ENCODE measurements at regions not wholly inside any gene's neighbourhood (a gene's known extent, or its start where the extent isn't known, plus 50 kb on each side); places are given as distances from the start of the nearest gene placed in this dataset.

GRCh38 chr14:73780896-73781295 lies 66.7 kb upstream of the PNMA1 start:
- DNase-seq: no peak

DNA sequence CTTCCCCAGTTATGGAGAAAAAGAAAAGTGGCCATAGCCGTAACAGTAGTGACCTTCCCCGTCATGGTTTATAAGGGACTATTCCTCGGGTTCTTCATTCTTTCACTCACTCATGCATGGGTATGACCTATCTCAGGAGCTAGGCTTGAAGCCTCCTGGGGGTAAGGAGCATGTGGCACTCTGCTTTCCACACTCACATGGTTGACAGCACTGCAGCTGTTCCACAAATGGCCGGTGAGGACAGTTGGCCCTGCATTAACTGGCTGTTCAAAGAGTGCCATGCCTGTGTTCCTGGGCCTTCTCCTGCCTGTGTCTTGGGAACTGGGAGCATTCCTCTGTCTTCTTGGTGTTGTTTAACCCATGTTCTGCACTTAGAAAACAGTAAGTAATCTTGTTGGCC lies 66.2 kb upstream of the PNMA1 start:
- DNase-seq: no peak

- DNase-seq: no peak
Measured at GRCh38 chr14:73778736-73779135, 64.6 kb upstream of the PNMA1 start.

GRCh38 chr14:73777420-73777819 lies 63.2 kb upstream of the PNMA1 start:
- no peak for DNase-seq

DNA sequence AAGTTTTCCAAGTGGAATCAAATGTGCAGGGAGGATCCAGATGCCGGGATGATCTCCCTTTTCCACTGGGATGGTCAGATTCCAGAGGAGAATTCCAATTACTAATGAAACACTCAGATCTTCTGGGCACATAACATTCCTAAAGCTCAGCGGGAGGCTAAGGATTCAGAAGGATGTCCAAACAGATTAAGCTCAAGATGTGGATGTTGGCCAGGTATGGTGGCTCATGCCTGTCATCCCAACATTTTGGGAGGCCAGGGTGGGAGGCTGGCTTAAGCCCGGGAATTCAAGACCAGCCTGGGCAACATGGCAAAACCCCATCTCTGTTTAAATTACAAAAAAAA lies 62.0 kb upstream of the PNMA1 start:
- DNase-seq: no peak

- no peak for DNase-seq
Measured at GRCh38 chr14:73775339-73776193, 61.4 kb upstream of the PNMA1 start.

- DNase-seq: no peak
Measured at GRCh38 chr14:73774671-73775070, 60.5 kb upstream of the PNMA1 start.

DNA sequence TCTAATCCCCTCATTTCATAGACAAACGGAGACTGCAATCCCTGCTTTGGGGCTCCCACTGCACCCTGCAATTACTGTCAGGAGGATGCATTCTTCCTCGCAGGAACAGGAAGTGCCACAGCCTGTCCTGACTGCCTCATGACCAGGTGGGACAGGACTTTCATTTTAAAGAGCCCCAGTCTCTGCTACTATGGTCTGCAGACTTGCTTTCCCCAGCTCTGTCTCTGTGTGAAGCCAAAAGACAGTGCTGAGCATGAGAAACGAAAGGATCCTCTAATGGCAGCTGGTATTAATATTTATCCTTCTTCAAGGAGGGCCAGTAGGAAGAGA lies 60.0 kb upstream of the PNMA1 start:
- DNase-seq: no peak

GRCh38 chr14:73773441-73774240 lies 59.5 kb upstream of the PNMA1 start:
- no peak for DNase-seq

GRCh38 chr14:73771848-73772638 lies 57.9 kb upstream of the PNMA1 start:
- DNase-seq: peak; percentile 70

GRCh38 chr14:73770977-73771847 lies 57.0 kb upstream of the PNMA1 start:
- no peak for DNase-seq

GRCh38 chr14:73768107-73768506 lies 53.9 kb upstream of the PNMA1 start:
- DNase-seq: no peak

- peak; percentile 75 for DNase-seq
Measured at GRCh38 chr14:73764406-73765280, 50.5 kb upstream of the PNMA1 start.

All from right forelimb (tissue), 1 donor.